Gastroesophageal sphincter (tissue), 4 donors: ENCODE measurements at regions not wholly inside any gene's neighbourhood (a gene's known extent, or its start where the extent isn't known, plus 50 kb on each side); places are given as distances from the start of the nearest gene placed in this dataset.

ENCODE experiments used
- ATAC-seq: fragments of 150-250 bp; one replicate; pipeline ENCODE4 v1.9.1; 2016; ENCODE audit warnings: mild to moderate bottlenecking, moderate library complexity
- H3K27ac ChIP-seq, 4 donors: fragments of 200-600 bp; sonication (generic) in 3 of 4; 1 replicate in 3 of 4; 2 replicates in 1 of 4; pipeline ENCODE4 v1.5.1; 2016 to 2019
- H3K27me3 ChIP-seq: fragments of 200-600 bp; sonication (generic); one replicate; pipeline ENCODE4 v1.5.1; 2019
- H3K36me3 ChIP-seq, 2 donors: fragments of 200-600 bp; sonication (generic); one replicate each; pipeline ENCODE4 v1.5.1; 2019; ENCODE audit warnings: control low read depth in 1 of 2
- H3K4me1 ChIP-seq, 3 donors: fragments of 200-600 bp; sonication (generic); 1 replicate in 2 of 3; 2 replicates in 1 of 3; pipeline ENCODE4 v1.5.1; 2016 to 2019; ENCODE audit warnings: control low read depth in 2 of 3
- H3K4me3 ChIP-seq, 2 donors: fragments of 200-600 bp; sonication (generic); one replicate each; pipeline ENCODE4 v1.5.1; 2019; ENCODE audit warnings: mild to moderate bottlenecking in 1 of 2, moderate library complexity in 1 of 2
- H3K9me3 ChIP-seq, 3 donors: fragments of 200-600 bp; sonication (generic); one replicate each; pipeline ENCODE4 v1.5.1; 2017 to 2019; ENCODE audit warnings: control low read depth in 2 of 3
- CTCF ChIP-seq, 4 experiments: fragments of 200-600 bp in 2 of 4; fragments of 450-650 bp in 2 of 4; sonication (generic) in 1 of 4; IDR thresholded peaks; one replicate each; pipeline ENCODE4 v1.5.1; 2017 to 2019; ENCODE audit warnings: antibody characterized with exemption in 4 of 4, mild to moderate bottlenecking in 2 of 4, moderate library complexity in 2 of 4
- EP300 ChIP-seq: sonication (generic); formaldehyde crosslinking; IDR thresholded peaks from one replicate; pipeline ENCODE4 v1.6.1; 2017; ENCODE audit warnings: antibody characterized with exemption, mild to moderate bottlenecking
- POLR2A ChIP-seq, 2 donors: fragments of 450-650 bp; IDR thresholded peaks; one replicate each; pipeline ENCODE4 v1.6.1; 2017; ENCODE audit warnings: antibody characterized with exemption in 2 of 2, mild to moderate bottlenecking in 2 of 2, moderate library complexity in 1 of 2
- POLR2AphosphoS5 ChIP-seq: sonication (generic); formaldehyde crosslinking; IDR thresholded peaks from one replicate; pipeline ENCODE4 v1.6.1; 2017; ENCODE audit warnings: antibody characterized with exemption
- WGBS, 2 donors: methylation state at CpG; one replicate each; pipeline ENCODE4 v1.1.5; 2018; ENCODE audit warnings: low coverage in 1 of 2; 5-methylcytosine and 5-hydroxymethylcytosine counted together

GRCh38 chrX:54695816-54696487 lies 102.1 kb downstream of the ITIH6 start:
- H3K4me1 ChIP-seq, result no peaks in the 10 kb centered on the region
- H3K4me3 ChIP-seq, result no peak overlapping the region
- no peaks in the 10 kb centered on the region for H3K27me3 ChIP-seq
- no peak for ATAC-seq
- WGBS, 2 donors, result 13 to 58% methylated on average over 1 to 5 of the region's 6 CpGs
- no peaks in the 10 kb centered on the region for H3K9me3 ChIP-seq
- TF ChIP-seq POLR2AphosphoS5 (no peak), EP300 (no peak), CTCF (IDR thresholded peaks at IDR 0.05) (no peak), POLR2A (IDR thresholded peaks at IDR 0.05) (no peak)
- no peak overlapping the region for H3K27ac ChIP-seq
- H3K36me3 ChIP-seq, result no peaks in the 10 kb centered on the region
